Trophoblast cell (in vitro differentiated cells and primary cell): ENCODE measurements at regions not wholly inside any gene's neighbourhood (a gene's known extent, or its start where the extent isn't known, plus 50 kb on each side); places are given as distances from the start of the nearest gene placed in this dataset.

Experiments used
- DNase-seq, 2 donors: peaks; one replicate each; pipeline ENCODE4 v3.0.0-alpha.2; 2016
- H2AFZ ChIP-seq: 2 replicates; pipeline ENCODE4 v1.6.1; 2013; ENCODE audit warnings: low read length, moderate library complexity, mild to moderate bottlenecking; ENCODE audit not compliant: insufficient read depth, poor library complexity
- H2AK5ac ChIP-seq: 2 replicates; pipeline ENCODE4 v1.6.1; 2013; ENCODE audit warnings: mild to moderate bottlenecking, low read length
- H2BK120ac ChIP-seq: 2 replicates; pipeline ENCODE4 v1.6.1; 2013; ENCODE audit warnings: low read length, mild to moderate bottlenecking, moderate library complexity; ENCODE audit not compliant: insufficient read depth, poor library complexity
- H2BK12ac ChIP-seq: 2 replicates; pipeline ENCODE4 v1.6.1; 2013; ENCODE audit warnings: mild to moderate bottlenecking, low read length, moderate library complexity
- H2BK5ac ChIP-seq: 2 replicates; pipeline ENCODE4 v1.6.1; 2013; ENCODE audit warnings: low read length, low read depth, moderate library complexity, mild to moderate bottlenecking; ENCODE audit not compliant: poor library complexity
- H3K14ac ChIP-seq: 2 replicates; pipeline ENCODE4 v1.6.1; 2013; ENCODE audit warnings: mild to moderate bottlenecking, low read length
- H3K18ac ChIP-seq: 2 replicates; pipeline ENCODE4 v1.6.1; 2013; ENCODE audit warnings: mild to moderate bottlenecking, low read length
- H3K23ac ChIP-seq: 2 replicates; pipeline ENCODE4 v1.6.1; 2013; ENCODE audit warnings: low read length
- H3K27ac ChIP-seq: 2 replicates; pipeline ENCODE4 v1.5.1; 2013; ENCODE audit warnings: low read depth, mild to moderate bottlenecking, inconsistent platforms, low read length, moderate library complexity
- H3K27me3 ChIP-seq: 2 replicates; pipeline ENCODE4 v1.6.1; 2013; ENCODE audit warnings: inconsistent platforms, mild to moderate bottlenecking, low read length, moderate library complexity; ENCODE audit not compliant: insufficient read depth
- H3K36me3 ChIP-seq, 2 experiments: 1 replicate in 1 of 2; 2 replicates in 1 of 2; pipeline ENCODE4 v1.6.1; 2013; ENCODE audit warnings: low read length in 2 of 2, mild to moderate bottlenecking in 2 of 2, moderate library complexity in 1 of 2; ENCODE audit not compliant: insufficient read depth in 2 of 2, control insufficient read depth in 1 of 2
- H3K4ac ChIP-seq: 2 replicates; pipeline ENCODE4 v1.6.1; 2013; ENCODE audit warnings: low read depth, mild to moderate bottlenecking, low read length, moderate library complexity
- H3K4me1 ChIP-seq, 2 experiments: 1 replicate in 1 of 2; 2 replicates in 1 of 2; pipeline ENCODE4 v1.6.1; 2013; ENCODE audit warnings: low read length in 2 of 2, mild to moderate bottlenecking in 2 of 2, moderate library complexity in 1 of 2; ENCODE audit not compliant: insufficient read depth in 2 of 2, control insufficient read depth in 1 of 2
- H3K4me2 ChIP-seq: 2 replicates; pipeline ENCODE4 v1.6.1; 2013; ENCODE audit warnings: inconsistent platforms, mild to moderate bottlenecking, low read length, moderate library complexity
- H3K4me3 ChIP-seq: 2 replicates; pipeline ENCODE4 v1.5.1; 2013; ENCODE audit warnings: mild to moderate bottlenecking, low read depth, low read length, inconsistent platforms
- H3K79me1 ChIP-seq: one replicate; pipeline ENCODE4 v1.6.1; 2013; ENCODE audit warnings: low read length
- H3K79me2 ChIP-seq: 2 replicates; pipeline ENCODE4 v1.6.1; 2013; ENCODE audit warnings: low read length, mild to moderate bottlenecking; ENCODE audit not compliant: control insufficient read depth, insufficient read depth, poor library complexity
- H3K9ac ChIP-seq: 2 replicates; pipeline ENCODE4 v1.6.1; 2013; ENCODE audit warnings: mild to moderate bottlenecking, low read length
- H3K9me3 ChIP-seq: 2 replicates; pipeline ENCODE4 v1.6.1; 2013; ENCODE audit warnings: low read depth, mild to moderate bottlenecking, control low read depth, inconsistent platforms, low read length; ENCODE audit not compliant: insufficient read depth
- H4K12ac ChIP-seq: 2 replicates; pipeline ENCODE4 v1.6.1; 2013; ENCODE audit warnings: low read depth, mild to moderate bottlenecking, low read length, moderate library complexity
- H4K8ac ChIP-seq: 2 replicates; pipeline ENCODE4 v1.6.1; 2013; ENCODE audit warnings: low read depth, mild to moderate bottlenecking, low read length, moderate library complexity
- H4K91ac ChIP-seq: one replicate; pipeline ENCODE4 v1.6.1; 2013; ENCODE audit warnings: low read depth, mild to moderate bottlenecking, low read length, moderate library complexity
- WGBS: extraction: QIAGEN DNeasy Blood & Tissue Kit; methylation state at CpG from one replicate; pipeline ENCODE4 v1.1.7; 2013; ENCODE audit warnings: missing lambda C conversion rate; ENCODE audit not compliant: insufficient read length, insufficient coverage; ENCODE audit errors: extremely low coverage; 5-methylcytosine and 5-hydroxymethylcytosine counted together

DNA sequence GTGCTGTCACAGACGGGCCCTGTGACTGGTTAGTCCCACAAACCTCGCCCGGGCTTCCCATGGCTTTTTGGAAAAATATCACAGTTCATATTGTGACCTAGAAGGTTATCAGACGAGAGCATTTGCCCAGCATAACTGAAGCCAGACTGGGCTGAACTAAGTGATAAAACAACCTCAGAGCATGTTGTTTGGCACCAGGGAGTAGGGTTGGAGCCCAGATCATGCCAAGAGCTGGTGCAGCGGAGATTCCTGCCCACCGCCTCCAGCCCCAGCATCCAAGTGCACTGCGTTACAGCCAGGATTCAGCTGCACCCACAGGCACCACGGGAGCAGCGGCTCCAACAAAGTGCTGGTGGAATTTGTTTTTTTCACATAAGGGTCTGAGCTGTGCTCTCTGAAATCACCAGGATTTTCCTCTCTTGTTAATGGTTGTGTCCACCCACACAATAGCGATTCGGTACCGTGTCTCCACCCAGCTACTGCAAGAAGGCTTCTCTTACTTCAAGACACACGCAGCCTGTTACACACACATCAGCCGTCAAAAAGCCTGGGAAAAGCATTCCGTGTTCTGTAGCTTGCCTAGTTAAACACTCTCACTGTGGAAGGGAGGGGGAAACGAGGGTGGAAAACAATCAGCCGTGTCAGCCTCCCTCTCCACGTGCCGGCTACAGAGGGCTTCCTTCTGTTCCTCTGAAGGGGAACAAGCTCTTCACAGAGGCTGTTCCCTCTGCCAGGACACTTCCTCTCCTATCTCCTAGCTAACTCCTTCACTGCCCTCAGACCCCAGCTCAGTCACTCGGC is 273.8 kb downstream of the C16orf95 start:
- Histone ChIP-seq H4K91ac (no peak overlapping the region), H2AFZ (no peak overlapping the region), H3K14ac (no peak overlapping the region), H2BK120ac (no peak overlapping the region), H4K8ac (no peak overlapping the region), H3K27me3 (no peaks in the 10 kb centered on the region), H2BK12ac (no peak overlapping the region), H3K79me2 (no peaks in the 10 kb centered on the region), H3K4me2 (no peak overlapping the region), H3K23ac (no peak overlapping the region), H2BK5ac (no peak overlapping the region), H3K9me3 (no peaks in the 10 kb centered on the region), H4K12ac (no peak overlapping the region), H3K4ac (no peak overlapping the region), H3K18ac (no peak overlapping the region), H2AK5ac (no peak overlapping the region), H3K79me1 (no peaks in the 10 kb centered on the region), H3K4me3 (no peak overlapping the region), H3K36me3 (no peaks in the 10 kb centered on the region), H3K4me1 (peaks cover 0 to 1% of the 10 kb centered on the region in 2 experiments), H3K9ac (no peak overlapping the region), H3K27ac (no peak overlapping the region)
- DNase-seq, result no peak
- WGBS, result no CpG with 5 or more reads among the region's 20 CpGs

DNA sequence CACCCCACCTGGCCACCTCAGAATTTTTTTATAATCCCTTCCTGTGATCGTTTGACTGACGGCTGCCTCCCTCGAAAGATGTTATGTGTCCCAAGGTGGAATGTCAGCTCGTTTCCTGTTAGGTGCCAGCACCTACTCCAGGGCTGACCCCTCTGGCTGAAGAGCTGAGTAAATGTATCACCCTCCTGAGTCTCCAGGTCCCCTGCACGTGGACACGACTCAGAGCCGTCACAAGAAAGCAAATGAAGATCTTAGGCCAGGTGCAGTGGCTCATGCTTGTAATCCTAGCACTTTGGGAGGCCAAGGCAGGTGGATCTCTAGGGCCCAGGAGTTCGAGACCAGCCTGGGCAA is 273.2 kb downstream of the C16orf95 start:
- Histone ChIP-seq H3K18ac (no peak overlapping the region), H4K12ac (no peak overlapping the region), H3K4ac (no peak overlapping the region), H3K23ac (no peak overlapping the region), H2BK12ac (no peak overlapping the region), H3K14ac (no peak overlapping the region), H3K4me3 (no peak overlapping the region), H3K9me3 (no peaks in the 10 kb centered on the region), H2AK5ac (no peak overlapping the region), H4K91ac (no peak overlapping the region), H4K8ac (no peak overlapping the region), H2AFZ (no peak overlapping the region), H3K79me2 (no peaks in the 10 kb centered on the region), H2BK120ac (no peak overlapping the region), H3K4me1 (peaks cover 0 to 1% of the 10 kb centered on the region in 2 experiments), H3K27me3 (no peaks in the 10 kb centered on the region), H3K79me1 (no peaks in the 10 kb centered on the region), H3K4me2 (no peak overlapping the region), H3K9ac (no peak overlapping the region), H3K36me3 (no peaks in the 10 kb centered on the region), H2BK5ac (no peak overlapping the region), H3K27ac (no peak overlapping the region)
- DNase-seq, result no peak
- no CpG with 5 or more reads among the region's 8 CpGs for WGBS

DNA sequence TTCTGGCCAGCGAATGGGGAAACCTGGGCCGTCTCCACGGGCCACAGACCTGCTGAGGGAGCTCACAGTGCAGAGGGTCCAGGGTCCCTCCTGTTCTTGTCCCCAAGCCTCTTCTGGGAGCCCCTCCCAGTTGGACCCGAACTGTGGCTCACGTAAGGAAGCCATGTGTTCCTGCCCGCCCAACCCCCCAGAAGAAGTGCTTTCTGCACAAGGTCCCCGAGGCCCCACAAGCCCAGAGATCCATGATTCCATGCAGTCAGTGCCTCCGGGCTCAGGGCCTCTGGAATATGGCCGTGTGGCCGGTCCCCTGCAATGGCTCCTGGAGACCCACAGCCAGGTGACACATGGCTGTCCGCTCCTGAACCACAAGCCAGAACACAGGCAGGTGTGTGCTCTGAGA is 272.4 kb downstream of the C16orf95 start:
- WGBS, result no CpG with 5 or more reads among the region's 11 CpGs
- H3K4me2 ChIP-seq, result no peak overlapping the region
- no peak for DNase-seq

DNA sequence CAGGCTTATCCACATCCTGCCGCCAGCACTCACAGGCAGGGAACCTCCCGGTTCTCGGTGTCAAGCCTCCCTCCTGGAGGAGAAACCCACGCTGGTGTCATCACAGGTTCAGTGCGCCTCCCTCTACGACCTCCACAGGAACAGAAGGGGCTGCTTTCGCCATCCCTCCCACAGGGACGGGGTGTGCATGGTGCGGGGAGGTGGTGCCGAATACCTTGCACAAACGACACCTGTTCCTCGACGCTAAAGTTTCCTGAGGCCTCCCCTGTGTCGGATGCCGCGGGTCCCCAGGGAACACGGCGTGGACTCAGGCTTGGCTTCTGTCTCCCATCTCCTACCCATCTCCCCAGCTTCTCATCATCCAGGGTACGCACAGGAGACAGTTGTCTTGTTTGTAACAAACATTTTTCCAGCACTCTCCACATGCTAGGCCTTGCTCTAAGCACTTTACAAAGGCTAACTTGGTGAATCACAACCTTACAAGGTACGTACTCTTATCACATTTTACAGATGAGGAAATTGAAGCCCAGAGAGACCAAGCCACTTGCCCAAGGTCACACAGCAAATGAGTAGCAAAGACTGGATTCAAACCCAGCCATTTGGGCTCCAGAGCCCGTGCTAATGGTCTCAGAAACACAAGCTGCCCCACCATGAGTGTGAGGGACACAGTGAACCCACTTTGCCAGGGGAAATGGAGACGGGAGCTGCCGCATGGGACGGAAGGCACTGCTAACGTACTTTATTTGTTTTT is 271.6 kb downstream of the C16orf95 start:
- H2BK120ac ChIP-seq, result no peak overlapping the region
- no peak overlapping the region for H3K4me2 ChIP-seq
- no peak overlapping the region for H3K27ac ChIP-seq
- no peak overlapping the region for H2AFZ ChIP-seq
- no peak overlapping the region for H4K8ac ChIP-seq
- DNase-seq, result no peak
- H3K23ac ChIP-seq, result no peak overlapping the region
- H3K14ac ChIP-seq, result no peak overlapping the region
- no CpG with 5 or more reads among the region's 25 CpGs for WGBS
- no peak overlapping the region for H3K4me3 ChIP-seq
- H3K79me1 ChIP-seq, result no peaks in the 10 kb centered on the region
- H3K18ac ChIP-seq, result no peak overlapping the region
- no peak overlapping the region for H2BK5ac ChIP-seq
- no peak overlapping the region for H4K91ac ChIP-seq
- no peaks in the 10 kb centered on the region for H3K36me3 ChIP-seq
- H3K9me3 ChIP-seq, result no peaks in the 10 kb centered on the region
- H2BK12ac ChIP-seq, result no peak overlapping the region
- peaks cover 0 to 1% of the 10 kb centered on the region in 2 experiments for H3K4me1 ChIP-seq
- H2AK5ac ChIP-seq, result no peak overlapping the region
- no peak overlapping the region for H4K12ac ChIP-seq
- H3K9ac ChIP-seq, result no peak overlapping the region
- no peaks in the 10 kb centered on the region for H3K79me2 ChIP-seq
- H3K27me3 ChIP-seq, result no peaks in the 10 kb centered on the region
- H3K4ac ChIP-seq, result no peak overlapping the region

More for the DNA sequence above, 272.4 kb downstream of the C16orf95 start:
- Histone ChIP-seq H4K8ac (no peak overlapping the region), H4K91ac (no peak overlapping the region), H2BK5ac (no peak overlapping the region), H3K36me3 (no peaks in the 10 kb centered on the region), H3K9ac (no peak overlapping the region), H3K4me1 (peaks cover 0 to 1% of the 10 kb centered on the region in 2 experiments), H2AK5ac (no peak overlapping the region), H3K4me3 (no peak overlapping the region), H4K12ac (no peak overlapping the region), H2BK120ac (no peak overlapping the region), H2BK12ac (no peak overlapping the region), H3K27ac (no peak overlapping the region), H2AFZ (no peak overlapping the region), H3K18ac (no peak overlapping the region), H3K4ac (no peak overlapping the region), H3K14ac (no peak overlapping the region), H3K79me2 (no peaks in the 10 kb centered on the region), H3K27me3 (no peaks in the 10 kb centered on the region), H3K23ac (no peak overlapping the region), H3K79me1 (no peaks in the 10 kb centered on the region), H3K9me3 (no peaks in the 10 kb centered on the region)
